IPS-NIHi7 (cell line): ENCODE measurements at regions not wholly inside any gene's neighbourhood (a gene's known extent, or its start where the extent isn't known, plus 50 kb on each side); places are given as distances from the start of the nearest gene placed in this dataset.
"Not testable (repeated sequence)": the region's sequence is repeated elsewhere in the genome, so short reads cannot be mapped to it uniquely, and the experiment has no call there.

Experiments
- DNase-seq: peaks from one replicate; pipeline ENCODE4 v3.0.0; 2012; ENCODE audit warnings: mixed read lengths; ENCODE audit errors: extremely low spot score

DNA sequence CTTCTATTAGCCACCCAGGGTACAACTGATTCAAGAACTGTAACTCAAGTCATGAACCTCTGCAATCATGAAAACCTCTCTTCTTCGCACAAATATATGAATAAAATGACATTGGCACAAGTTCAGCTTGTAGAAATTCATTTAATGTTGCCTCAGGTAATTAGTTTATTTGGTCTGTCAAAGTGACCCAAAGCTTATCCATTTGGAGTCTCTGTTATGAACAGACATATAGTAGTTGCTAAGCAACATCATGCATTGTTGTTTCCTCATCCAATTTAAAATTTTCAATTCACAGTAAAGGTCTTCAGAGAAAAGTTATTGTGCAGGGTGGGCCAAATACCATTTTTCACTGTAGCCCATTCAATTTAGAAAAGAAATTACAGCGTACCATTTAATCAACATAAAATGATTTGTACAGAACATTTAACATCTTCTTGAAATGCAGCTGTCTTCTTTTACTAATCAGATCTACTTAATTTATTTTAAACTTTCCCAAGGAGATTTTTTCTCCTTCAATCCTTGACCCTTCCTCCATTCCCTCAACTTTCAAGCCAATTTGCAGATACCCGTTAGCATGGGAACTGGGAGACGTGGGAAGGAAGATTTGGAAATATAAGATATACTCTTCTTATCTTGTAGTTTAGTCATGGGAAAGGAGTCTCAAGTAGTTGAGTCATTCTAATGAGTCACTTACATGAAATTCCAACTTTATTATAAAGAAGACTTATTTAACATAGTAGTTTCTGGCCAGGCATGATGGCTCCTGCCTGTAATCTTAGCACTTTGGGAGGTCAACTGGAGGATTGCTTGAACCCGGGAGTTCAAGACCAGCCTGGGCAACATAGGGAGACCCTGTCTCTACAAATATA, 231.3 kb downstream of the ATPSCKMT start:
- DNase-seq: no peak

DNA sequence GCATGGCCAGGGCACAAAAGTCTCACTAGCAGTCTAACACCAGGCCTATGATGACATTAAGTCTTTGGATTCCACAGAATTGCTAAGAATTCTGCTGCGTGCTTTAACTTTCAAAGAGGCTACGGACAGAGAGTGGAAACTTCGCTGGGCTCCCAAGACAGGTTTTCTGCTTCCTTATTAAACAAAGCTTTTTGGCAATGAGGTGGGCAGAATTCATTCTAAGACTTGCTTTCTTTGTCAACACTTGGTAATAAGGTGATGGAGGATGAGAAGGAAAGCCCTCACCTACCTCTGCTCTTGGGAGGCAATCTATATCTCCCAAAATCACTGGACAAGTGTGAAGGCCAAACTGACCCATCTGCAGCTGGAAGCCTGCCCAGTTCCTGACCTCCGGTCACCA, 231.9 kb downstream of the ATPSCKMT start:
- DNase-seq: no peak

DNA sequence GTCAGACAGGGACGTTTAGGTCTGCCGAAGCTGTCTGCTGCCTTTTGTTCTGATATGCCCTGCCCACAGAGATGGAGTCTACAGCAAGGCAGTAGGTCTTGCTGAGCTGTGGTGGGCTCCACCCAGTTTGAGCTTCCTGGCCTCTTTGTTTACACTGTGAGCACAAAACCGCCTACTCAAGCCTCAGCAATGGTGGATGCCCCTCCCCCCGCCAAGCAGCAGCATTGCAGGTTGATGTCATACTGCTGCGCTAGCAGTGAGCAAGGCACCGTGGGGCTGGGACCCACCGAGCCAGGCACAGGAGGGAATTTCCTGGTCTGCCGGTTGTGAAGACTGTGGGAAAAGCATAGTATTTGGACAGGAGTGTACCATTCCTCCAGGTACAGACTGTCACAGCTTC, 233.1 kb downstream of the ATPSCKMT start:
- not testable (repeated sequence) for DNase-seq

DNA sequence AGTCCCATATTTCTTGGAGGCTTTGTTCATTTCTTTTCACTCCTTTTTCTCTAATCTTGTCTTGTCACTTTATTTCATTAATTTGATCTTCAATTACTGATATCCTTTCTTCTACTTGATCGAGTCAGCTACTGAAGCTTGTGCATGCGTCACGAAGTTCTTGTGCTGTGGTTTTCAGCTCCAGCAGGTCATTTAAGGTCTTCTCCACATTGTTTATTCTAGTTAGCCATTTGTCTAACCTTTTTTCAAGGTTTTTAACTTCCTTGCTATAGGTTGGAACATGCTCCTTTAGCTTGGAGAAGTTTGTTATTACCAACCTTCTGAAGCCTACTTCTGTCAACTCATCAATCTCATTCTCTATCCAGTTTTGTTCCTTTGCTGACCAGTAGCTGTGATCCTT, 234.0 kb downstream of the ATPSCKMT start:
- DNase-seq: not testable (repeated sequence)

DNA sequence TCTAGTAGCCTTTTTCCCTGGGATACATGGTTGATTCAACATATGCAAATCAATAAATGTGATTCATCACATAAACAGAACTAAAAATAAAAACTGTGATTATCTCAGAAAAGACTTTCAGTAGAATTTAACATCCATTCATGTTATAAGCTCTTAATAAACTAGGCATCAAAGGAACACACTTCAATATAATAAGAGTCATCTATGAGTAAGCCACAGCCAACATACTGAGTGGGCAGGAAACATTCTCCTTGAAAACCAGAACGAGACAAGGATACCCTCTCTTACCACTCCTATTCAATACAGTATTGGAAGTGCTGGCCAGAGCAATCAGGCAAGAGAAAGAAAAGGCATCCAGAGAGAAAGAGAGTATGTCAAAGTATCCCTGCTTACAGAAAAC, 239.9 kb downstream of the ATPSCKMT start:
- DNase-seq: no peak

DNA sequence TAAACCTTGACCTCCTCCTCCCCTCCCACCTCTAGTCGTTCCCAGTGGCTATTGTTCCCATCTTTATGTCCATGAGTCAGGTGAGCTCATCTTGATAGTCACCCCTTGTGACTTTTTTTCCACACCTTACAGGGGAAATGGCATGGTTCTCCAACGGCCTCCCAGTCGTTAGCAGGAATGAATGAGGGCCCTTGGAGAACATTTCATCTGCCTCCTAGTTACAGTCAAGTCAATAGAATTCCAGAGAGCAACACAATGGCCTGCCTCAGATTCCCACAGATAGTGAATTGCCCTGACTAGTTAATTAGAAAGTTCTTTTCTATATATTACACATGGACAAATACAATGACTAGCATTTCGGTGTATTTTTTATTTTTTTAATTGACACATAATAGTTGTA, 262.6 kb downstream of the ATPSCKMT start:
- DNase-seq: no peak

DNA sequence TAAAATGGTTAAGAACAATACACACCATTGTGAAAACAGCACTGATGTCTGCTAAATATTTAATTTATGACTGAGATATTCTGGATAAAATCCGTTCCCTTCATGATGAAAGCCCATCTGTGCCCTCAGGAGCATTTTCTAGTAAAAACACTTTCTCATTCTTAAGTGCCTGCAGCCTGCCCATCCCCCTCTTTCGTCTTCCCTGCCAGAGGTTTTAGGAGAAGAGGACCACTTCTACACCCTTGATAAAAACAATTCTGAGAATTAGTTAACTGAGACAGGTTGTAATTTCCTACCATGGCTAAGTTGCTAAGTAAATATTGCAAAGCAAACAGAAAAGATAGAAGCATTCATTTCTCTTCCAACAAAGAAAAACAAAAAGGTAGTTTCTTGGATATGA, 272.6 kb downstream of the ATPSCKMT start:
- no peak for DNase-seq

DNA sequence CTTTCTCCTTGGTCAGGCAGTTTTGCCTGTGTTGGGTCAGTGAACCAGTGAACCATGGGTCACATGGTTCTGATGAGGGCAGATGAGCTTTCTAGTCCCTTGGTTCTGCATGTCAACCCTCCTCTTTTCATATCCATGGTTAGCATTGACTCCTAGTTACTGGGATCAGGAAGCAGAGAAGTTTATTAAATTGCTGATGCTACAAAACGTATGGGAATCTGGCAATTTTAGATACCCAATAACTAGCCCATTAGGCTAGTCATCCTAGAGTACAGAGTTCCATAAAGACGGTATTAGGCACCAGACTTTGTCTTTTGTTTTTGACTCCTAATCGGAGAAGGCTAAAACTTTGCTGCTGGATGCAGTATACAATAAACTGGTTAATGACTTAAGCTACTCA, 273.1 kb downstream of the ATPSCKMT start:
- DNase-seq: no peak

DNA sequence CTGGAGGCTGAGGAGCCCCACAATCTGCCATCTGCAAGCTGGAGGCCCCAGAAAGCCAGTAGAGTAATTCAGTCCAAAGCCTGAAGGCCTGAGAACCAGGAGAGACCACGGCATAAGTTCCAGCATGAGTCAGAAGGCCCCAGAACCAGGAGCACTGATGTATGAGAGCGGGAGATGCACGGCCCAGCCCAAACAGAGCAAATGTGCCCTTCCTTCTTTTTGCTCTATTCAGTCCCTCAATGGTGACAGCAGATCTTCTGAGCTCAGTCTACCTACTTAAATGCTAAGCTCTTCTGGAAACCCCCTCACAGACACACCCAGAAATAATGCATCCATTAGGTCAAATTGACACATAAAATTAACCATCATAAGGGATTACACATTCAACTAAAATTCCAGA, 277.6 kb downstream of the ATPSCKMT start:
- DNase-seq: no peak

DNA sequence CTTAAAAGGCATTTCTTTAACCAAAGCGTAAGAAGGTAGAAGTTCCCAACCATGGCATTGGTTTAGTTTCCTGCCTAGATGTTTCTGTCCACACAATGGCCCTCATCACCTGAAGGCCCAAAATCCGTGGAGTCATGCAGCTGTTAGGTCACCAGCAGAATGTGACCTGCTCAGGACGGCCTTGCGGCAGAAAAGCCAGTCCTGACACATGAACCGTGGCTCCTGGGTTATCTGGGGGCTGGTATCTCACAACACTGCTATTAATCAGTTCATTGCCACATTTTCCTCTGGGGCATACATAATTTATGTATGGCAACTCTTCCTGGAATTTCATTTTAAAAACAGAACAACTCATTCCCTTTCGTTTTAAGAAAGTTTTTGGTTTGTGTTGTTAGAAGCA, 278.4 kb downstream of the ATPSCKMT start:
- DNase-seq: no peak

DNA sequence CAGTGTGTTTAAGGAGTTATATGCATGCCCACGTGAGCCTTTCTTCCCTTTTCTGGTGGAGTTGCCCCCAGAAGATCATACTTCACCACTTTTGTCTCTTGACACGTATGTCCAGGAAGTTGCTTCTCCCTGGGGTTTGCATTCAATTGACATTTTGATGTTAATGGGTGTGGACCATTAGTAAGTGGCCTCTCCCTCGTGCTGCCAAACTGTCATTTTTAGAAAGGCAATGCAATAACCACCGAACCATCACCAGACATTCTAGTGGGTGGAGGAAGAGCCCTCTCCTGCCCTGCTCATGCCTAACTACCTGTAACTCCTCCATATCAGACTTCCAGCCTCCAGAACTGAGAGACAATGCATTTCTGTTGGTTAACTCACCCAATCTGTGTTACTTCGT, 290.8 kb downstream of the ATPSCKMT start:
- DNase-seq: no peak

DNA sequence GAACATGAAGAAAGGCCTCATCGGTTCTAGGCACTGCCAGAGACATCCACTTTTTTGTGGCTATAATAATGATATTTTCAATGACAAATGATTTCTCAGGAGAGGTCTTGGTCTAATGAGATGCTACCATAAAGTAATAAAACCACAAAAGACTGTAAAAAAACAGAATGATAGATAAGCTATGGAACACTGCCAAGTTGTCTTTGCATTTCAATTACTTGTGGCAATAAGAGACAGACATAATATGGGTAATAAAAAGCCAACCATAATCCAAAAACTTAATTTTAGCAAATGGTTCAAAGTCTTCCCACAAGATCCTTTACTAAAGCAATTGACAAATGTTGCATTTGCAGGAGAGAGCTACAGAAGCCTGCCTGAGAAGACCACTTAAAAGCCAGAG, 292.5 kb downstream of the ATPSCKMT start:
- no peak for DNase-seq

DNA sequence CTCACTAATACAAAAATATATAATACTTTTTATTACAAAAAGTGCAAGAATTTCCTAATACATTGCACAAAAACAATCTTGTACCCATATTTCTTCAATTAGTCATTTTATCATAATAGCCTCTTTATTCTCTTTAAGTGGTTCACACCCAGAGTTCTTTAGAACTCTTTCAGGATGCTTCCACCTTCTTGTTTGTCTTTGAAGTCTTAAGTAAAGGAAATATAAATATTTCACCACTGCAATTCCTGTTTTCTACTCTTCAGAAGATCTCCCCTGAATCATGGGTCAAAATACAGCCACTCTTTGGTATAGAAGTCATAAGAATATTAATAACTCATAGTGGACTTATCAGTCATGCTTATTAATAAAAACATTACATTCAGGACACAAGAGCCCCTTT, 293.0 kb downstream of the ATPSCKMT start:
- DNase-seq: no peak

DNA sequence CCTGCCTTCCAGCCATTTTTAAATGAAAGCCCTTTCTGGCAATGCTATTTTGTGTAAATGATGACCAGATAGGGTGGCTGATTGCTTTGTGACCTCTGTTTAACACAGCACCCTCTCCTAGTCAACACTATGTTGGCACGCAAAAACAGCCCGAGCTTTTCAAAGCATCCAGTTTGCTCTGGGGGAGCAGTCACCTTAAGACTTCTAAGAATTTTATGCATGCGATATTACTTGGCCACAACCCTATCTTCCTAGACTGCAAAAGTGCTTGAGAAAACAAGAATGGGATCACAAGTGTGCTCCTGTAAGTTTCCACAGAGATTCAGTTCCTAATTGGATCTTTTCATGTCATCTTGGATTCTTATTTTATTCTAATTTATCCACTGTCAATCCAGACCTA, 294.1 kb downstream of the ATPSCKMT start:
- DNase-seq: no peak

DNA sequence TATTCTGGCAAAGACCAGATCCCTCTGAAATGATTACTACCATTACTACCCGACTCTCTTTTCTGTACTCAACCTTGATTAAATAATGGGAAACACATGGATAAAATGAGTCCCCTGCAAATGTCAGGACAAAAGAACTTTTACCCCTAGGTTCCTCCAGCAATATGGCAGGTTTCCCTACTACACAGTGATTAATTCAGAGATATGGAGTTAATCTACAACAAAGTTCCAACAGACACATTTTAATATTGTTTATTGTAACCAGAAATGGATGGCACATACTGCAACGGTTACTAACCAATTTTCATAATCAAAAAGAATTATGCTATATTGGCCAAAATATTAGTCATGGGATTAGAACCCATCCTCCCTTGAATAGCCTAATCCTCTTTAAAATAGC, 294.8 kb downstream of the ATPSCKMT start:
- DNase-seq: no peak

DNA sequence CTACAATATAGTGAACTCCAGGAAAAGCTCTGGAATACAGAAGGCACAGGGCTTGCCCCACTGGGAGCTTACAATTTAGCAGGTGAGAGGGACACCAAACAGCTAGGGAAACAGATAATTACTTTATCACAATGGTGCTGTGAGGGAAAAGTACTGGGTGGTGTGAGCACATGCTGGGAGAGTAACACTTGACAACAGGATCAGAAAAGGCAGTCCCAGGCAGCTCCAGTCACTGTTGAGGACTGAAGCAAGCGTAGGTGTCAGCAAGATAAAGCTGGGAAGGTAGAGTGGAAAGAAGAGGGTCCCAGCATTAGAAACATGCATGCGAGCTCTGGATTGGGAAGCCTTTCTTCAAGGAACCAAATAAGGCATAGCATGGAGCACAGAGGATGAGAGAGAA, 296.0 kb downstream of the ATPSCKMT start:
- DNase-seq: no peak

DNA sequence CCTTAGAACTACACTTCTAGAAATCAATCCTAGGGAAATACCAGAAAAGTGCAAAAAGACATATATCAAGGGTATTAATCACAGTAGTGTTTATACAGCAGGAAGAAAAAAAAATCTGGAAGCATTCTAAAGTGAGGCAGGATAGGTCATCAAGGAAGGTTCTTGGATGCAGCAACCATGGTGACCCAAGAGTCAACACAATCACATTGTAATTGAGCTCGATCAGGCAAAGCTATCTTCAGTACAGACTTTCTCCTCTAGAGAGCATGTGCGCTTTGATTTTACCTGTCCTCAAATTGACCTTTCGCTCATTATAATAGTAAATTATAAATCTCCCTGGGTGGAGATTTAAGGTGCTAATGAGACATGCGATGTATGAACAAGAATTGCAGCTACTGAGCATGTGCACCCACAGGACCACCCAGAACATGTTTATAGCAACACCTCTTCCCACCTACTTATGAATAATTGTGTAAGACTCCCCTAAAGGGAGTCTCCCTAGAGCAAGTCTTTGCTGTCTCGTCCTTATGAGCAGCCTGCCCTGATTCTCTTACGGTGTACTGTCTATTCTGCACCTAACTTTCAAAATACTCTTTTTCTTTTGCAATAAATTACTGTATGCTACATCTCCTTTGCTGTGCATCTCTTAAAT, 297.7 kb downstream of the ATPSCKMT start:
- no peak for DNase-seq

DNA sequence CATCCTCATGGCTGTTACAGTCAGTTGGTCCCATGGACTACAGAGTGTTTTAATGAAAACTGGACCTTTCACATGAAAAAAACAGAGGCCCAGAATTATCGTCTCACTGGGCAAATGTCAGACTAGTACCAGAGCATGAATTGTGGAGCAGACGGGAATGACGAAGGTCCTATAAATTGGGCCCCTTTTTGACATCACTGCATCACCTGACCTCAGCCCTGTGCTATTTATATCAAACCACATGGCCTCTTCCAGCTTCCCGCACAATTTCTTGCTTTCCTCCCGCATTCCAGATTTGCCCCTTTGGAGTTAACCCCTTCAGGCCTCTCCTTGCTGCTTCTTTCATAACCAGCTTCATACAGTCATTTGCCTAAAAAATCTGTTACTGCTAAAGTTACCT, 301.7 kb downstream of the ATPSCKMT start:
- DNase-seq: no peak

DNA sequence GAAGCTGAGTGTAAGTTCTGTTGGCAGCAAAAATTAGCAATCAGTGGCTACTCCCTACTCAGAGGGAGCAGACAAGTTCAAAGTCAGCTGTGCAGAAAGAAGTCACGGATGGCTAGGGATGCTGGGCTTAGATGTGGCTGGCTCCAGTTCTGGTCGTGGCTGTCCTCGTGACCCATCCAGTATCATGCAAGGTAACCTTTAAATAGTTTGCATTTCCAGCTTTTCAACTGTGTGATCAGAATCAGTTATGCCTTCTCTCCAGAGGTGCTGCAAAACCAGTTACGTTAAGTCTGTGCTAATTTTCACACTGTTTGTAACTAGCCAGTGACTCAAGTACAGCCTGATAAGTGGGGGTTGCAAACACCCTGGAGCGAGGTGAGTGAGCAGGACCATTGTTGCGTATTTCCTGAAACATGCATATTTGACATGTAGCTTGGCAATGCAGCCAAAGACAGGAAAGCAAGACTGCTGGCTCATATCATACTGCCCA, 302.4 kb downstream of the ATPSCKMT start:
- no peak for DNase-seq

DNA sequence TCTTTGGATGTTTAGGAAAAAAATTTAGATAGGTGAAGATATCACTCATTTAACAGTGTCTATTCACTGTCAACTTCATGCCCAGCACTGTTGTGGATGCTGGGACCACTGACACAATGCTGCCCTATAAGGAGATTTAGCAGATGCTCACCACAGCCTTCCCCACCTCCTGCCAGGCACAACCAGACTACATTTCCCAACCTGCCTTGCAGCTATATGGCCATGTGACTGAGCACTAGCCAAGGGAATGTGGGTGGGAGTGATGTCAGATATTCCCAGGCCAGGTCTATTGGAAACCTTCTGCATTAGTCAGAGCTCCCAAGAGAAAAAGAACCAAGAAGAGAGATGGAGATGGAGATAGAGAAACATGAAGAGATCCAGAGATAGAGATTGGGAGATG, 302.6 kb upstream of the TAS2R1 start:
- peak; percentile 37 for DNase-seq

DNA sequence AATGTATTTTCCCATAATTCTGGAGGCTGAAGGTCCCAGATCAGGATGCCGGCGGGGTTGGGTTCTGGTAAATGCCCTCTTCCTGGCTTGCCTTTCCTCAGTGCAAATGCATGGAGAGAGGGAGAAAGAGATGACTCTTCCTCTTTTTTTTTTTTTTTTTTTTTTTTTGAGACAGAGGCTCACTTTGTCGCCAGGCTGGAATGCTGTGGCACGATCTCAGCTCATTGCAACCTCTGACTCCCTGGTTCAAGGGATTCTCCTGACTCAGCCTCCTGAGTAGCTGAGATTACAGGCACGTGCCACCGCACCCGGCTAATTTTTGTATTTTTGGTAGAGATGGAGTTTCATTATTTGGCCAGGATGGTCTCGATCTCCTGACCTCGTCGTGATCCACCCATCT, 300.0 kb upstream of the TAS2R1 start:
- no peak for DNase-seq

DNA sequence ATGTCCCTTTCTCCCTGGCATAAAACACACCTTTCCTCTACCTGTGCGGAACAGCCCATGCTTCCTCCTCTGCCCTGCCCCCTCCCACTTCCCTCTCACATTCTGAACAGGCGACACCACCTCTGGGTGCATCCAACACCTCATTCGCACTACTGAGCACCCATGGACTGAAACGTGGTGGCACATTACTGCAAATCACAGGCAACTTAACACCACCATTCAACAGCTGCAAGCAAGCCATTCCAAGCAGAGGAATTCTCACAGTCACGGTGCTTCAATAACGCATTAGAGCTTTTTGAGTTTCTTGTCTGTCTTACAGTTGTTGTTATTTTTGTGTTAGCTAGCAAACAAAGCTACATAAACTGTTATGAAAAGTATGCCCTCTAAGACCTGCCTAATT, 298.2 kb upstream of the TAS2R1 start:
- no peak for DNase-seq

DNA sequence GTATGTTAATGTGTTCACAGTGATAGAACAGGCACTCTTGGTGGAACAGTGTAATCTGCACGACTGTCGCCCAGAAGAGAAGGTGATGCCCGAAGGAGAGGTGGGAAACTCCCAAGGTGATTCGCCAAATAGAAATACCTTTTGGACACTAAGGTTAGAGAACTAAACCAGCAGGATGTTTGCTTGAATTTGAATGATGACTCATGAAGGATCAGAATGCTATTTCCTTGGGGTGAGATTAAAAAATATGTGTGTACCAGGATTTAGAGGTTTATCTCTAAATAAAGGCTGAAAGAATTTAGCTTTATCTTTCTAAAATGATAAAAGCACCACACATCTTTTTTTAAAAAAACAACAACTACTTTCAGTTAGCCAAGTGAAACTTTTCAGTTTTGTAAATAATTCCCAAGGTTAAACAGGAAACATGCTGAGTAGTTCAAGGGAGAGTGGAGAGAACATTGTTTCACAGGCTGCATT, 297.4 kb upstream of the TAS2R1 start:
- no peak for DNase-seq
